Activated CD4-positive, alpha-beta T cell treated with anti-CD3 and anti-CD28 coated beads, Interleukin-2, Interleukin-6, amounts not matched to agents 100 ng/mL and 50 ng/mL, durations not matched to agents 16 hours and 8 hours (primary cell): ENCODE measurements at regions not wholly inside any gene's neighbourhood (a gene's known extent, or its start where the extent isn't known, plus 50 kb on each side); places are given as distances from the start of the nearest gene placed in this dataset.

Source experiments
- DNase-seq: peaks from one replicate; pipeline ENCODE4 v3.0.0-alpha.2; 2020

DNA sequence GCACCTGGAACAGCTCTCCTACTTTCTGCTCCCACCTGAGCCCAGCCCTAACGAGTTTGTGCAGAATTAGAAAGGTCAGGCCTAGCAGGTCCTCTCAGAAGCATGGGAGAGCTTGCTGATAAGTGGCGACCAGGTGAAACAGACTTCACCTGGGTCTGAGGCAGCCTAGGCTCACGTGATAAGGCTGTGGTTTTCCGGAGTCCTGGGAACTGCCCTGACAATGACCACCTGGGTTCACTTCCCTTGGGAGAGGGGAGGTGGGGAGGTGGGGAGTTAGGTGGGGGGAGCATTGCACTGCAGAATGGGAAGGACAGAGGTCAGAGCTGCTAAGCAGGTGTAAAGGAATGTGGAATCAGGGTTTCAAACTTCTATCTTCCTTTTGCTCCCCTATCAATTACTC, 152.9 kb upstream of the MAP1B start:
- DNase-seq: no peak

DNA sequence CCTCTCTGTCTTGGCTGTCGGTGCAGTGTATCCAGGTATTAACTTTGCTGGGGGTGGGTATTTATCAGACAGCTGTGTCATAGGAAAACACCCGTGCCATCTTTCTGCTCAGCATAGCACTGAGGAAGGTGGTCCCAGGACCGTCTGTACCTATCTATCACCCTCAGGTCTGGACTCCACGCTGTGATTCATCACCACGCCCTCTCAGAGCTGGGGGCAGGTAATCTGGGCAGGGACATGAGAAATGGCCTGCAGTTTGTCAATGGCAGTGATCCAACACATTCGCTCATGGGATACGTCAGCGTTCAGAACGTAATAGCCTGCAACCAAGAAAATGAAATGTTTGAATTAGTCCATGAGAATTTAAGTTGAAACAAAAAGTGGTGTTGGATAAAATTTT, 151.6 kb upstream of the MAP1B start:
- no peak for DNase-seq

- DNase-seq: no peak
Measured at GRCh38 chr5:71957292-71957898, 149.9 kb upstream of the MAP1B start.

DNA sequence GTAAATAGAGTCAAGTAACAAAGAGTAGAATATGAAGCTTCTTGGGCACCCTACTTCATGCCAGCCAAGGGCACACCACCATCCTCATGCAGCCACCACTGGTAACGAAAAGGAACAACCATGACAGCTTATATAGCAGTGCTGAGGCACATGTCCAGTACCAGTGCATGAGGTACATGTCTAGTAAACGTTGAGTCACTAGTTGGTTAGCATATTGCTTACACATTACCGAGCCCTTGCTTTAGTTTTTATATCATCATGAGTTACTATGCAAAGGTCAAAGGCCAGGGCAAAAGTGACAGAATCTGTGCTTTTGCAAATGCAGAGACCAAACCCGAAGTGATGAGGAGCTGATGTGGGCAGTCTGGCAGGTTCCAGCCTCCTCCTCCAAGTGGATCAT, 147.1 kb upstream of the MAP1B start:
- DNase-seq: no peak

- no peak for DNase-seq
Measured at GRCh38 chr5:71961786-71962185, 145.5 kb upstream of the MAP1B start.

- no peak for DNase-seq
Measured at GRCh38 chr5:71969460-71969859, 137.8 kb upstream of the MAP1B start.

- no peak for DNase-seq
Measured at GRCh38 chr5:71971862-71972261, 135.4 kb upstream of the MAP1B start.

DNA sequence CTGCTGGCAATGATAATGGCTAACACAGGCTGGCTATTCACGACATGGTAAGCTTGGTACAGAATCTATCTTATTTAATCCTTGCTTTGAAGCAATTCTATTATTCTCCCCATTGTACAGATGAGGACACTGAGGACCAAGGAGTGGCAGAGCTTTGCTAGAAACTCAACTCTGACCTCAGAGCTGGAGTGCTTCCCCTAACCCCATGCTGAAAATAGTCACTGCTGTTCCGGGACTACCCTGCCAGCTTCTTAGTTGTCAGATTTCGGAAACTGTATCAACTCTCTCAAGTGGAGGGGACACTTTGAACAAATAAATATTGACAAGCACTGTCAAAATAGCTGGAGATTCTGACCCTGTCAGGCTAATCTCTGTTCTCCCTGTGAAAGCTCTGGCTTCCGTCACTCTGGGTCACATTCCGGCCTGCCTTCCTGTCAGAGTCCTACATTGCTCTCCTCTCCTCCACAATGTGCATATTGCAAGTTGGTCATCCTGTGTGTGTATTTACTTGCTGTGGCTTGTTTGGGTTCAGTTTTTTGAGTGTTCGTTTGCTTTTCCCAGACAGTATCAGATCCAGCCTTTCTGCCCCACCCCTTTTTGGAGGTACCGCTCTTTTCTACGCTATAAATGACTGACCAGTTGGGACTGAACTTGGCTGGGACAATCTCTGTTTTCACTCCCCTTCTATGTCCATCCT, 134.3 kb upstream of the MAP1B start:
- DNase-seq: no peak

DNA sequence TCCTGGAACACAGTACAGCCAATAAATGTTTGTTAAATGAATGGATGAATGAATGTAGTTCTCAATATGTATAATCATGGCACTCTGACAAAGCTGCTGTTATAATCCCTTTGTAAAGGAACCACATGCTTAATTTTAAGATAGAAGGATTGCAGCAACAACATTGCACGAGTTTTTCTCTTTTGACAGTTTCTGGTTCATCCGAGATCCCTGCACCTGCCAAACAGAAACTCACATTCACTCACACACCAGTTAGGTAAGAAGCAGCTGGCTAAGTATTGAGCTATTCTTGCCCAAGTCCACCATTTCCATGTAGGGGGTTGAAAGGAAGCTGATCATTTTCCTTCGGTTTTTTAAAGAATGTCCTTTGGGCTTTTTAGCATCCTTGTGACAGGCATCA, 133.7 kb upstream of the MAP1B start:
- DNase-seq: no peak

- DNase-seq: no peak
Measured at GRCh38 chr5:71974165-71974564, 133.1 kb upstream of the MAP1B start.

- no peak for DNase-seq
Measured at GRCh38 chr5:71974622-71975021, 132.7 kb upstream of the MAP1B start.

DNA sequence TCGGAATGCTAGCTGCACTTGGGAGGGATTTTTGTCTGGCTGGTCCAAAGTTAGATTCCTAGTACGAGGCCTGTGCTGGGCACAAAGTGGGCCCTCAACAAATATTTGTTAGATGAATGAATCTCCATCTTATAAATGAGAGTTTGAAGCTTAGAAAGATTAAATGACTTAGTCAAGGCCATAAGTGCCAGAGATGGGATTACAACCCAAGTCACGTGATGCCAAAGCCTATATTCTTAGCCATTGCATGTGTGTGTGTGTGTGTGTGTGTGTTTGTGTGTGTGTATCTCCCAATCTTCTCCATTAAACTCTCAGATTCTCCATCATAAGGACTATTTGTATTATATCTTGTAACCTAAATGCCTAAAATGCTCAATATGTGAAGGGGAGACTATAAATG, 130.8 kb upstream of the MAP1B start:
- no peak for DNase-seq

GRCh38 chr5:71977311-71977710, 130.0 kb upstream of the MAP1B start:
- no peak for DNase-seq

DNA sequence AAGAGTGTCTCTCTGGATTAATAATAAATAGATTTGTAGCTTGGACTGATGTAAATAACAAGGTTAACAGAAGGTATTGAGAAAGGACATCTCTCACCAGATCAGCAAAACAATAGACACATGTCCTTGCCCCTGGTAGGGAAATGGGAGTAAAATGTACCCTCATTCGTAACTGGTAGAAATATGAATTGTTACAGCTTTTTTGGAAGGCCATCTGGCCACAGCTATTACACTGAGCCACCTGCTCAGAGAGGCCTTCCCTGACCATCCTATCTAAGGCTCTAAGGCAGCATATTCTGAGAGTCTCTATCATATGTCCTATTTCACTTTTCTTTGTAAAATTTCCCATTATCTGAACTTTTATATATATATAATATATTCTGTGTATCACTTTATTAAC, 129.1 kb upstream of the MAP1B start:
- DNase-seq: no peak

GRCh38 chr5:71982717-71983395, 124.4 kb upstream of the MAP1B start:
- DNase-seq: no peak

DNA sequence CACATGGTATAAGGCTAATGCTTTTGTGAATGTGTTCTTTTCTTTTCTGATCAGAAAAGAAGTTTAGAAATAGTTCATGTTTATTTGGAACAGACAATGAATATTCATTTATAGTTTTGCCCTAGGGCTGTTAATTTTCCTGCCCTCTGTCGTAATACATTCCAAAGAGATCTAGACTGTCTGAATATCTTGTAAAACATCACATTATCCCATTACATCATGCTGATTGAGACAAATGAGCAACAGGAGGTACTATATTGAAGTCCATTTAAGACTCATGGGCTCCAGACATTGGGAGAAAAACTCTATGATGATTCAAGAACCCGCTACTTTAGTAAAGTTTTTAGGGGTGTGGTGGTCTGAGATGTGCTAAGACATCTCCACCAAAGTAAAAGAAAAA, 121.2 kb upstream of the MAP1B start:
- no peak for DNase-seq

- DNase-seq: no peak
Measured at GRCh38 chr5:71988808-71989207, 118.5 kb upstream of the MAP1B start.

DNA sequence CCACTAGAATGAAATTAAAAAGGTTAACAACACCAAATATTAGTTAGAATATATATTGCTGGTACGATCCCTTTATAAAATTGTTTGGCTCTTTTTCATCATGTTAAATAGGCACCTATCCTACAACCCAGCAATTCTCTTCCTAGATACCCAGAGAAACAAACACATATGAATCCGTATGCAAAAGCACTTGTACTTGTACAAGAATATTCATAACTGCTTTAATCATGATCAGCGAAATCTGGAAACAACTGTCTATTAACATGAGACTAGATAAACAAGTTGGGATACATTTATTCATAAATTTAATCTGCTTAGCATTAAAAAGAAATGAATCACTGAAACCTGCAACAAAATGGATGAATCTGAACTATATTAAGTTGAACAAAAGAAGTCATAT, 113.7 kb upstream of the MAP1B start:
- no peak for DNase-seq

- DNase-seq: no peak
Measured at GRCh38 chr5:71996789-71997188, 110.5 kb upstream of the MAP1B start.

DNA sequence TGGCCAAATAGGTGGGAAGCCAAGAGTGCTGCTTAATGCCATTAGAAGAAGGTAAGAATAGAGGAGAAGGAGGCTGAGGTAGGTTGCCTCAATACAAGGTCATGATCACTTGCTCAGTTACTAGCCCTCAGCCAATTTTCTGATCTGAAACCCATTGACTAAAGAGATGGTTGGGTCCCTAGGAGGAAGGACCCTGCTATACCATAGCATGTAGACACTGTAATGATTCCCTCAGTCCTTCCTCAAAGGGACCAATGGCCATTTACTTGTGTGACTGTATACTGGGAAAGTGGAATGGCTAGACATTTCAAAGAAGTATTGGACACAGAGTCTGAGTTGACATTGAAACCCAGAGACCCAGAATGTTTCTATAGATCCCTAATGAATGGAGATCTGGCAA, 108.5 kb upstream of the MAP1B start:
- no peak for DNase-seq

GRCh38 chr5:72000707-72001106, 106.6 kb upstream of the MAP1B start:
- no peak for DNase-seq

DNA sequence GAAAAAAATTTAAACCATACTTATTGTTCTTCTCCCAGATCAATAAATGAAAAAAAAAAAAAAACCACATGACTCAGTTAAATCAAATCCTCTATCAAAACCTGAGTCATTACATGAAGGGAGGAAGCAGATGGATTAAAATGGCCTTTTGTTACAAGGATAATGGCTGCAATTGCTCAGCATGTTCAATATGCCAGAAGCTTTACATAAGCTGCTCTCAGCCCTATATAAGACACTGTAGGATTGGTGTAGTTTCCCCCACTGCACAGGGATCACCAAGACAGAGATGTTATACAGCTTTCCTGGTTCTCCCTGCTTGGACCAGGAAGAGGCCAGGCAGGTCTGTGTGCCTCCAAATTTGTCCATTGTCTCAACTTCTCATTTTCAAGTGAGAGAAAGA, 101.6 kb upstream of the MAP1B start:
- no peak for DNase-seq

- no peak for DNase-seq
Measured at GRCh38 chr5:72006361-72006760, 100.9 kb upstream of the MAP1B start.

DNA sequence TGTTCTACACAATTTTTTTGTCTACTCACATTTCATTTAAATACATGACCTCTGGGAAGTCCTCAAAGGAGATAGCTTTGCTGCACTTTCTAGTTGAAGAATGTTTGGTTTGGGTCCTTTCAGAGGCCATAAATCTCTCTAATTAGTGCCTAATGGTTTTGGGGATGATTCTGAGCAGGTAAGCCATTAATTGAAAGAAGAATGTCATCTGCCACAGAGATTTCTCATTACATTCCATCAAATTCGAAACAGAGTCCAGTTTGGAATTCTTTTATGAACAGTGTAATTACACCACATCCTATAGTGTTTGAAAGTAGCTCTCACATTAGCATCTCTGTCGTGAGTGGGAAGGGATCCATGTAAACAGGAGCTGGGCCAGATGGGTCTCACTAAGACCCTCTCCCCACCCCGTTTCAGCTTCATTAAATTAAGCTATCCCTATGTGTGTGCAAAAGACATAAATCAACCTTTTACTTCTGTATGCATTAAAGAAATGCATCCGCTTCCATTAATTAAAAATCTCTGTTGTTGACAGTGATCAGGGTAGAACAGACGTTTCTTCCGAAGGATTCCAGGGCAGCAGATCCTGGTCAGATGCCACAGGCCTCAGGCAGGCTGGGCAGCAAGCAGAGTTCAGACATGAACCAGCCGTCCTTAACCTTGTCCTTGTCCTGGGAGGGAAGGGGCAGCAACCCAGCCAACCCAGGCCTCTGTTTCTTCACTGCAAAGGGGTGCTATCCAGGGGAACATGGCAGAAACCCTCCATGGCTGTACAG, 99.8 kb upstream of the MAP1B start:
- DNase-seq: no peak
